Neural progenitor cell (in vitro differentiated cells): ENCODE measurements at regions not wholly inside any gene's neighbourhood (a gene's known extent, or its start where the extent isn't known, plus 50 kb on each side); places are given as distances from the start of the nearest gene placed in this dataset.

Source experiments
- DNase-seq: peaks from one replicate; pipeline ENCODE4 v3.0.0-alpha.2; 2016; ENCODE audit warnings: low spot score
- H2AFZ ChIP-seq: fragments of 200-600 bp; sonication (generic); replicated peaks from 2 replicates; pipeline ENCODE4 v1.6.1; 2016; ENCODE audit warnings: antibody characterized with exemption
- H3F3A ChIP-seq: fragments of 200-600 bp; sonication (generic); 2 replicates; pipeline ENCODE4 v1.6.1; 2016; ENCODE audit warnings: antibody characterized with exemption, low read depth
- H3K27ac ChIP-seq: fragments of 200-600 bp; sonication (generic); 2 replicates; pipeline ENCODE4 v1.5.1; 2016; ENCODE audit warnings: mild to moderate bottlenecking
- H3K27me3 ChIP-seq: fragments of 200-600 bp; sonication (generic); 2 replicates; pipeline ENCODE4 v1.6.1; 2016; ENCODE audit warnings: mild to moderate bottlenecking, moderate library complexity
- H3K36me3 ChIP-seq: fragments of 200-600 bp; sonication (generic); 2 replicates; pipeline ENCODE4 v1.5.1; 2016
- H3K4me1 ChIP-seq: fragments of 200-600 bp; sonication (generic); 2 replicates; pipeline ENCODE4 v1.6.1; 2016; ENCODE audit warnings: mixed run types
- H3K4me2 ChIP-seq: fragments of 200-600 bp; sonication (generic); 2 replicates; pipeline ENCODE4 v1.6.1; 2016
- H3K4me3 ChIP-seq: fragments of 200-600 bp; sonication (generic); 2 replicates; pipeline ENCODE4 v1.5.1; 2016
- H3K79me2 ChIP-seq: fragments of 200-600 bp; sonication (generic); 2 replicates; pipeline ENCODE4 v1.6.1; 2016; ENCODE audit warnings: low read depth
- H3K9ac ChIP-seq: fragments of 200-600 bp; sonication (generic); 2 replicates; pipeline ENCODE4 v1.6.1; 2016
- H3K9me3 ChIP-seq: fragments of 200-600 bp; sonication (generic); 2 replicates; pipeline ENCODE4 v1.5.1; 2016; ENCODE audit warnings: low read depth
- H4K20me1 ChIP-seq: fragments of 200-600 bp; sonication (generic); 2 replicates; pipeline ENCODE4 v1.6.1; 2016; ENCODE audit warnings: low read depth
- H3K27ac Mint-ChIP-seq: 3 replicates; pipeline ENCODE4 v1.8.0; 2021; ENCODE audit warnings: mixed read lengths
- H3K27me3 Mint-ChIP-seq: 2 replicates; pipeline ENCODE4 v1.8.0; 2022; ENCODE audit warnings: low read depth, mild to moderate bottlenecking, inconsistent platforms, moderate library complexity, mixed read lengths; ENCODE audit not compliant: insufficient read depth
- H3K36me3 Mint-ChIP-seq: 3 replicates; pipeline ENCODE4 v1.8.0; 2021; ENCODE audit warnings: mixed read lengths
- H3K4me1 Mint-ChIP-seq: 3 replicates; pipeline ENCODE4 v1.8.0; 2021; ENCODE audit warnings: mixed read lengths
- H3K4me3 Mint-ChIP-seq: 3 replicates; pipeline ENCODE4 v1.8.0; 2021; ENCODE audit warnings: mild to moderate bottlenecking, moderate library complexity, mixed read lengths
- H3K9me3 Mint-ChIP-seq: 3 replicates; pipeline ENCODE4 v1.8.0; 2020; ENCODE audit warnings: mixed read lengths
- CTCF ChIP-seq: fragments of 200-600 bp; sonication (generic); IDR thresholded peaks from 2 replicates; pipeline ENCODE4 v1.5.1; 2017; ENCODE audit warnings: antibody characterized with exemption, mild to moderate bottlenecking
- EZH2 ChIP-seq: fragments of 200-600 bp; sonication (generic); IDR thresholded peaks from 2 replicates; pipeline ENCODE4 v1.6.1; 2017; ENCODE audit warnings: antibody characterized with exemption, mild to moderate bottlenecking, moderate library complexity
- EZH2phosphoT487 ChIP-seq: fragments of 200-600 bp; sonication (generic); IDR thresholded peaks from 2 replicates; pipeline ENCODE4 v1.6.1; 2017; ENCODE audit warnings: antibody characterized with exemption

GRCh38 chr11:19625438-19625837, 87.2 kb upstream of the NAV2 start:
- DNase-seq = no peak
- Mint-ChIP-seq H3K4me1 (no peaks in the 10 kb centered on the region), H3K9me3 (peaks cover 26% of the 10 kb centered on the region), H3K27me3 (peaks cover 5% of the 10 kb centered on the region), H3K4me3 (no peak overlapping the region), H3K27ac (no peak overlapping the region), H3K36me3 (peaks cover 2% of the 10 kb centered on the region)
- Histone ChIP-seq H3K9ac (no peak overlapping the region), H3K36me3 (no peaks in the 10 kb centered on the region), H3K9me3 (no peaks in the 10 kb centered on the region), H2AFZ (no peak overlapping the region), H4K20me1 (no peaks in the 10 kb centered on the region), H3K4me1 (no peaks in the 10 kb centered on the region), H3K27ac (no peak overlapping the region), H3K4me3 (no peak overlapping the region), H3K4me2 (no peak overlapping the region), H3K79me2 (no peaks in the 10 kb centered on the region), H3K27me3 (no peaks in the 10 kb centered on the region), H3F3A (no peaks in the 10 kb centered on the region)
- TF ChIP-seq CTCF (no peak), EZH2phosphoT487 (no peak), EZH2 (no peak)

- Mint-ChIP-seq H3K4me1 (peaks cover 8% of the 10 kb centered on the region), H3K27me3 (peaks cover 2% of the 10 kb centered on the region), H3K36me3 (peaks cover 1% of the 10 kb centered on the region), H3K9me3 (peaks cover 24% of the 10 kb centered on the region), H3K27ac (no peak overlapping the region), H3K4me3 (no peak overlapping the region)
- H3K4me2 ChIP-seq = no peak overlapping the region
- H3K36me3 ChIP-seq = no peaks in the 10 kb centered on the region
- H3F3A ChIP-seq = no peaks in the 10 kb centered on the region
- no peak overlapping the region for H3K9ac ChIP-seq
- no peaks in the 10 kb centered on the region for H3K27me3 ChIP-seq
- no peaks in the 10 kb centered on the region for H3K79me2 ChIP-seq
- no peaks in the 10 kb centered on the region for H3K9me3 ChIP-seq
- H2AFZ ChIP-seq = no peak overlapping the region
- H3K4me3 ChIP-seq = no peak overlapping the region
- H4K20me1 ChIP-seq = no peaks in the 10 kb centered on the region
- TF ChIP-seq EZH2phosphoT487 (no peak), CTCF (no peak), EZH2 (no peak)
- DNase-seq = no peak
- H3K4me1 ChIP-seq = no peaks in the 10 kb centered on the region
- no peak overlapping the region for H3K27ac ChIP-seq
Measured at GRCh38 chr11:19617696-19618523, 94.7 kb upstream of the NAV2 start.

- H3K27me3 ChIP-seq = no peaks in the 10 kb centered on the region
- Mint-ChIP-seq H3K4me1 (peaks cover 8% of the 10 kb centered on the region), H3K27ac (no peak overlapping the region), H3K36me3 (peaks cover 9% of the 10 kb centered on the region), H3K9me3 (peaks cover 30% of the 10 kb centered on the region), H3K4me3 (no peak overlapping the region), H3K27me3 (peaks cover 9% of the 10 kb centered on the region)
- no peaks in the 10 kb centered on the region for H4K20me1 ChIP-seq
- H3K9me3 ChIP-seq = no peaks in the 10 kb centered on the region
- no peak for DNase-seq
- H3K4me3 ChIP-seq = no peak overlapping the region
- no peak overlapping the region for H2AFZ ChIP-seq
- H3K79me2 ChIP-seq = no peaks in the 10 kb centered on the region
- TF ChIP-seq EZH2 (no peak), EZH2phosphoT487 (no peak), CTCF (no peak)
- H3F3A ChIP-seq = no peaks in the 10 kb centered on the region
- no peaks in the 10 kb centered on the region for H3K36me3 ChIP-seq
- no peak overlapping the region for H3K27ac ChIP-seq
- no peak overlapping the region for H3K4me2 ChIP-seq
- no peak overlapping the region for H3K9ac ChIP-seq
- H3K4me1 ChIP-seq = no peaks in the 10 kb centered on the region
Measured at GRCh38 chr11:19615341-19616183, 97.1 kb upstream of the NAV2 start.
